ENCODE measurements at regions not wholly inside any gene's neighbourhood (a gene's known extent, or its start where the extent isn't known, plus 50 kb on each side); places are given as distances from the start of the nearest gene placed in this dataset.
"Not testable (repeated sequence)": the region's sequence is repeated elsewhere in the genome, so short reads cannot be mapped to it uniquely, and the experiment has no call there.

GRCh38 chr6:119862719-119863118 lies 513.2 kb upstream of the MAN1A1 start:
- no peak for DNase-seq

GRCh38 chr6:119858901-119859300 lies 509.3 kb upstream of the MAN1A1 start:
- no peak for DNase-seq

- no peak for DNase-seq
Measured at GRCh38 chr6:119856136-119856535, 506.6 kb upstream of the MAN1A1 start.

- no peak for DNase-seq
Measured at GRCh38 chr6:119848696-119849095, 499.1 kb upstream of the MAN1A1 start.

GRCh38 chr6:119845161-119845560 lies 495.6 kb upstream of the MAN1A1 start:
- DNase-seq = no peak

GRCh38 chr6:119844387-119844786 lies 494.8 kb upstream of the MAN1A1 start:
- no peak for DNase-seq

- DNase-seq = no peak
Measured at GRCh38 chr6:119842191-119842590, 492.6 kb upstream of the MAN1A1 start.

- DNase-seq = no peak
Measured at GRCh38 chr6:119838043-119838442, 488.5 kb upstream of the MAN1A1 start.

GRCh38 chr6:119834418-119834817 lies 484.9 kb upstream of the MAN1A1 start:
- DNase-seq = no peak

- no peak for DNase-seq
Measured at GRCh38 chr6:119832411-119832810, 482.9 kb upstream of the MAN1A1 start.

GRCh38 chr6:119830494-119831295 lies 481.1 kb upstream of the MAN1A1 start:
- no peak for DNase-seq

GRCh38 chr6:119830069-119830468 lies 480.5 kb upstream of the MAN1A1 start:
- DNase-seq = no peak

- not testable (repeated sequence) for DNase-seq
Measured at GRCh38 chr6:119829499-119829898, 479.9 kb upstream of the MAN1A1 start.

- no peak for DNase-seq
Measured at GRCh38 chr6:119829006-119829405, 479.4 kb upstream of the MAN1A1 start.

GRCh38 chr6:119821380-119821779 lies 471.8 kb upstream of the MAN1A1 start:
- DNase-seq = no peak

GRCh38 chr6:119818876-119819275 lies 469.3 kb upstream of the MAN1A1 start:
- no peak for DNase-seq

- DNase-seq = no peak
Measured at GRCh38 chr6:119814609-119815400, 465.2 kb upstream of the MAN1A1 start.

GRCh38 chr6:119802464-119802863 lies 452.9 kb upstream of the MAN1A1 start:
- no peak for DNase-seq

GRCh38 chr6:119801056-119801455 lies 451.5 kb upstream of the MAN1A1 start:
- DNase-seq = no peak

GRCh38 chr6:119800526-119800925 lies 451.0 kb upstream of the MAN1A1 start:
- no peak for DNase-seq

GRCh38 chr6:119799596-119800509 lies 450.3 kb upstream of the MAN1A1 start:
- no peak for DNase-seq

- no peak for DNase-seq
Measured at GRCh38 chr6:119791736-119792135, 442.2 kb upstream of the MAN1A1 start.

GRCh38 chr6:119781365-119781764 lies 431.8 kb upstream of the MAN1A1 start:
- no peak for DNase-seq

Data from NCI-H510A (cell line).